H1 (cell line): ENCODE measurements at regions not wholly inside any gene's neighbourhood (a gene's known extent, or its start where the extent isn't known, plus 50 kb on each side); places are given as distances from the start of the nearest gene placed in this dataset.

Experiments
- CTCF ChIA-PET: fragments of 300-600 bp; sonication (Branson Sonifier 250); formaldehyde crosslinking; loops from one replicate; lab custom pipeline; 2021; ENCODE audit not compliant: partially characterized antibody; lab: Charles Lee
- POLR2A ChIA-PET: fragments of 300-600 bp; sonication (Branson Sonifier 250); formaldehyde crosslinking; loops from one replicate; lab custom pipeline; 2021; ENCODE audit warnings: inconsistent platforms; ENCODE audit not compliant: partially characterized antibody; lab: Charles Lee
- DNase-seq, 2 experiments: peaks; one replicate each; pipeline versions ENCODE4 v3.0.0 to v3.0.0-alpha.2; 2010 to 2022; ENCODE audit warnings: low spot score in 2 of 2, low read depth in 1 of 2, mixed read lengths in 1 of 2
- FAIRE-seq: peaks from 2 replicates; lab custom pipeline; 2011; peaks lifted over from hg19 to GRCh38; lab: Jason Lieb, UNC
- H2AFZ ChIP-seq: 2 replicates; pipeline ENCODE4 v1.8.1; 2012; ENCODE audit warnings: low read length, inconsistent platforms
- H2AK5ac ChIP-seq: 2 replicates; pipeline ENCODE4 v1.6.1; 2013; ENCODE audit warnings: low read depth, low read length
- H2BK120ac ChIP-seq: replicated peaks from 2 replicates; pipeline ENCODE3; 2013; ENCODE audit warnings: low read depth, low read length, inconsistent platforms
- H2BK12ac ChIP-seq: 2 replicates; pipeline ENCODE4 v1.6.1; 2013; ENCODE audit warnings: low read depth, low read length
- H2BK15ac ChIP-seq: 2 replicates; pipeline ENCODE4 v1.6.1; 2013; ENCODE audit warnings: low read length
- H2BK20ac ChIP-seq: 2 replicates; pipeline ENCODE4 v1.6.1; 2013; ENCODE audit warnings: low read length
- H2BK5ac ChIP-seq: 2 replicates; pipeline ENCODE4 v1.6.1; 2013; ENCODE audit warnings: low read depth, low read length
- H3K14ac ChIP-seq: 2 replicates; pipeline ENCODE4 v1.6.1; 2013; ENCODE audit warnings: inconsistent platforms; ENCODE audit not compliant: insufficient read length
- H3K18ac ChIP-seq: 2 replicates; pipeline ENCODE4 v1.6.1; 2013; ENCODE audit warnings: low read length; ENCODE audit errors: extremely low read depth
- H3K23ac ChIP-seq: 2 replicates; pipeline ENCODE4 v1.6.1; 2013; ENCODE audit warnings: inconsistent platforms; ENCODE audit not compliant: insufficient read length
- H3K23me2 ChIP-seq: 2 replicates; pipeline ENCODE4 v1.6.1; 2013; ENCODE audit warnings: low read depth, low read length
- H3K27ac ChIP-seq: 2 replicates; pipeline ENCODE4 v1.6.1; 2011; ENCODE audit warnings: low read depth, low read length, inconsistent platforms
- H3K27me3 ChIP-seq, 4 experiments: replicated peaks in 1 of 4; 1 replicate in 1 of 4; 2 replicates in 3 of 4; pipeline versions ENCODE4 v1.6.1 to v1.8.1; 2011 to 2013; ENCODE audit warnings: low read length in 3 of 4, mild to moderate bottlenecking in 3 of 4, inconsistent platforms in 2 of 4, mixed read lengths in 2 of 4, moderate library complexity in 1 of 4; ENCODE audit not compliant: control insufficient read depth in 3 of 4, insufficient read depth in 3 of 4; ENCODE audit errors: extremely low read depth in 1 of 4
- H3K36me3 ChIP-seq, 4 experiments: 2 replicates each; pipeline versions ENCODE4 v1.6.1 to v1.8.1; 2011 to 2013; ENCODE audit warnings: mild to moderate bottlenecking in 4 of 4, low read length in 3 of 4, moderate library complexity in 2 of 4, control low read depth in 1 of 4, inconsistent platforms in 1 of 4; ENCODE audit not compliant: insufficient read depth in 4 of 4, control insufficient read depth in 2 of 4
- H3K4ac ChIP-seq: replicated peaks from 2 replicates; pipeline ENCODE3; 2013; ENCODE audit warnings: low read length, low read depth, mixed read lengths, inconsistent platforms; ENCODE audit not compliant: insufficient read length
- H3K4me1 ChIP-seq, 4 experiments: replicated peaks in 1 of 4; 1 replicate in 1 of 4; 2 replicates in 3 of 4; pipeline versions ENCODE4 v1.6.1 to v1.8.1; 2011 to 2013; ENCODE audit warnings: low read length in 3 of 4, inconsistent platforms in 2 of 4, mixed read lengths in 1 of 4; ENCODE audit not compliant: insufficient read depth in 4 of 4, control insufficient read depth in 3 of 4
- H3K4me2 ChIP-seq, 2 experiments: 2 replicates each; pipeline versions ENCODE4 v1.6.1 to v1.8.1; 2011 to 2013; ENCODE audit warnings: low read depth in 2 of 2, low read length in 2 of 2, control low read depth in 1 of 2, inconsistent platforms in 1 of 2, mild to moderate bottlenecking in 1 of 2; ENCODE audit not compliant: insufficient read depth in 1 of 2
- H3K4me3 ChIP-seq, 4 experiments: fragments of 200-600, 300-600 bp in 1 of 4; sonication (generic), shearing (Covaris generic), sonication (Bioruptor Twin) in 1 of 4; 2 replicates each; pipeline versions ENCODE4 v1.5.1 to v1.8.1; 2011 to 2016; ENCODE audit warnings: low read length in 4 of 4, low read depth in 3 of 4, control low read depth in 2 of 4, inconsistent platforms in 2 of 4, mild to moderate bottlenecking in 2 of 4, mixed read lengths in 1 of 4, moderate library complexity in 1 of 4; ENCODE audit not compliant: insufficient read depth in 2 of 4; ENCODE audit errors: extremely low read depth in 1 of 4
- H3K56ac ChIP-seq: replicated peaks from 2 replicates; pipeline ENCODE3; 2013; ENCODE audit warnings: low read depth, mild to moderate bottlenecking, mixed read lengths, low read length, inconsistent platforms; ENCODE audit not compliant: insufficient read length
- H3K79me1 ChIP-seq: 2 replicates; pipeline ENCODE4 v1.6.1; 2013; ENCODE audit warnings: low read depth, low read length, control low read depth
- H3K79me2 ChIP-seq, 2 experiments: 2 replicates each; pipeline versions ENCODE4 v1.6.1 to v1.8.1; 2012 to 2013; ENCODE audit warnings: low read length in 2 of 2, mild to moderate bottlenecking in 2 of 2, inconsistent platforms in 1 of 2; ENCODE audit not compliant: insufficient read depth in 2 of 2, control insufficient read depth in 1 of 2
- H3K9ac ChIP-seq, 4 experiments: replicated peaks in 1 of 4; 1 replicate in 1 of 4; 2 replicates in 3 of 4; pipeline versions ENCODE4 v1.6.1 to v1.8.1; 2011 to 2013; ENCODE audit warnings: low read depth in 3 of 4, low read length in 3 of 4, control low read depth in 2 of 4, mild to moderate bottlenecking in 2 of 4, moderate library complexity in 2 of 4, inconsistent platforms in 1 of 4; ENCODE audit errors: extremely low read depth in 1 of 4
- H3K9me3 ChIP-seq, 2 experiments: 2 replicates each; pipeline versions ENCODE4 v1.6.1 to v1.8.1; 2012 to 2013; ENCODE audit warnings: mild to moderate bottlenecking in 2 of 2, moderate library complexity in 2 of 2, control low read depth in 1 of 2, inconsistent platforms in 1 of 2, low read depth in 1 of 2, low read length in 1 of 2, mixed read lengths in 1 of 2; ENCODE audit not compliant: insufficient read depth in 2 of 2
- H4K20me1 ChIP-seq, 2 experiments: replicated peaks in 1 of 2; 2 replicates each; pipeline versions ENCODE3 to v1.8.1; 2011 to 2013; ENCODE audit warnings: inconsistent platforms in 2 of 2, low read length in 2 of 2, mild to moderate bottlenecking in 1 of 2; ENCODE audit not compliant: insufficient read depth in 2 of 2, control insufficient read depth in 1 of 2
- H4K5ac ChIP-seq: 2 replicates; pipeline ENCODE4 v1.6.1; 2013; ENCODE audit warnings: low read length, low read depth, mixed read lengths, inconsistent platforms; ENCODE audit not compliant: insufficient read length
- H4K8ac ChIP-seq: 2 replicates; pipeline ENCODE4 v1.8.0; 2013; ENCODE audit warnings: mild to moderate bottlenecking, moderate library complexity, low read length, inconsistent platforms; ENCODE audit not compliant: insufficient read depth; ENCODE audit errors: extremely low read depth
- H4K91ac ChIP-seq: replicated peaks from 2 replicates; pipeline ENCODE3; 2013; ENCODE audit warnings: low read length, mixed read lengths, inconsistent platforms; ENCODE audit not compliant: insufficient read length
- BACH1 ChIP-seq: IDR thresholded peaks from 2 replicates; pipeline ENCODE4 v1.6.1; 2012; ENCODE audit warnings: low read length, improper control_type of control experiment
- CBX8 ChIP-seq: fragments of 300-800, 300-1000 bp; sonication (generic); IDR thresholded peaks from 2 replicates; pipeline ENCODE4 v1.7.1; 2016; ENCODE audit warnings: low read depth, low read length, borderline replicate concordance
- CTCF ChIP-seq, 3 experiments: IDR thresholded peaks; 1 replicate in 2 of 3; 2 replicates in 1 of 3; pipeline versions ENCODE4 v1.5.1 to v1.6.1; 2011; ENCODE audit warnings: low read length in 3 of 3, mild to moderate bottlenecking in 3 of 3, inconsistent platforms in 2 of 3, low read depth in 1 of 3, moderate library complexity in 1 of 3; ENCODE audit not compliant: insufficient read depth in 1 of 3; ENCODE audit errors: control extremely low read depth in 1 of 3
- KDM4A ChIP-seq: IDR thresholded peaks from one replicate; pipeline ENCODE4 v1.7.1; 2012; ENCODE audit warnings: low read depth, mild to moderate bottlenecking, moderate library complexity, low read length, inconsistent platforms; ENCODE audit not compliant: severe bottlenecking
- POLR2AphosphoS5 ChIP-seq: IDR thresholded peaks from 2 replicates; pipeline ENCODE4 v1.6.1; 2011; ENCODE audit warnings: low read depth, low read length
- RXRA ChIP-seq: IDR thresholded peaks from 2 replicates; pipeline ENCODE4 v1.6.1; 2011; ENCODE audit warnings: low read depth, mild to moderate bottlenecking, low read length, moderate library complexity; ENCODE audit not compliant: insufficient read depth
- SP1 ChIP-seq: IDR thresholded peaks from 2 replicates; pipeline ENCODE4 v1.6.1; 2011; ENCODE audit warnings: low read depth, low read length
- SRF ChIP-seq: IDR thresholded peaks from 2 replicates; pipeline ENCODE4 v1.6.1; 2011; ENCODE audit warnings: mild to moderate bottlenecking, low read depth, low read length, moderate library complexity
- TAF7 ChIP-seq: optimal IDR thresholded peaks from 2 replicates; pipeline ENCODE3; 2011; ENCODE audit warnings: low read depth, mild to moderate bottlenecking, inconsistent platforms, low read length, moderate library complexity, borderline replicate concordance
- TBP ChIP-seq: IDR thresholded peaks from 2 replicates; pipeline ENCODE4 v1.6.1; 2011; ENCODE audit warnings: low read depth, low read length, improper control_type of control experiment
- TEAD4 ChIP-seq: IDR thresholded peaks from 2 replicates; pipeline ENCODE4 v1.6.1; 2012; ENCODE audit warnings: low read depth, low read length, inconsistent platforms, mixed read lengths
- WGBS, 2 experiments: shearing (Covaris generic) in 1 of 2; methylation state at CpG; one replicate each; pipeline versions ENCODE4 v1.1.6 to v1.1.7; 2013 to 2015; ENCODE audit warnings: low lambda C conversion rate in 2 of 2, mixed read lengths in 2 of 2, inconsistent platforms in 1 of 2, low coverage in 1 of 2, missing lambda C conversion rate in 1 of 2; ENCODE audit not compliant: insufficient replicate concordance in 2 of 2, insufficient coverage in 1 of 2, insufficient read length in 1 of 2; ENCODE audit errors: extremely low coverage in 1 of 2, missing lambda C conversion rate in 1 of 2; 5-methylcytosine and 5-hydroxymethylcytosine counted together

DNA sequence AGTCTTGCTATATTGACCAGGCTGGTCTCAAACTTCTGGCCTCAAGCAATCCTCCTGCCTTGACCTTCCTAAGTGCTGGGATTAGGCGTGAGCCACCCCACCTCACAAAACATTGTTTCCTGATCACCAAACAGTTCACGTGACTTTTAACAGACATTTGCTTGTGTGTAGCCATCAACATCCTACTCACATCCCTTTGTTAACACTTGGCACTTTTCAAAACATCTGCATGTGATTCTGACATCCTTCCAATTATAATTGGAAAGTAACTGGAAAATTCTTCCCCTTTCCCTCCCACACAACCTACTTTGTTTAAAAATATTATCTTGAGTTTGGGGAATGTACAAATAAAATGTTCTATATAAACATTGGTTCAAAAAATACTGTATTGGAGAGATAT, 317.9 kb downstream of the PCNX1 start:
- Histone ChIP-seq H2AK5ac (no peak overlapping the region), H3K18ac (no peak overlapping the region), H3K23me2 (no peaks in the 10 kb centered on the region), H4K8ac (no peak overlapping the region), H2BK5ac (no peak overlapping the region), H3K9me3 (peaks cover 0 to 2% of the 10 kb centered on the region in 2 experiments; a peak in 1 of 4 replicates), H3K56ac (no peak overlapping the region), H3K23ac (no peak overlapping the region), H3K9ac (no peak overlapping the region), H4K91ac (no peak overlapping the region), H3K27me3 (no peaks in the 10 kb centered on the region), H3K14ac (no peak overlapping the region), H2AFZ (no peak overlapping the region), H2BK20ac (no peak overlapping the region), H3K27ac (no peak overlapping the region), H3K79me1 (no peaks in the 10 kb centered on the region), H2BK12ac (peak overlapping the region; percentile 50; the same call in 1 of the 2 replicates), H3K4me3 (no peak overlapping the region), H3K4me2 (no peak overlapping the region), H4K5ac (no peak overlapping the region), H3K36me3 (no peaks in the 10 kb centered on the region), H2BK120ac (no peak overlapping the region), H4K20me1 (no peaks in the 10 kb centered on the region), H3K4me1 (peaks cover 0 to 3% (median under 1%) of the 10 kb centered on the region in 4 experiments; a peak in 2 of 7 replicates), H3K79me2 (no peaks in the 10 kb centered on the region), H3K4ac (no peak overlapping the region), H2BK15ac (no peak overlapping the region)
- FAIRE-seq (no peak), DNase-seq (no peak)
- POLR2A ChIA-PET, result no interaction called here
- TF ChIP-seq SRF, result no peak
- TF ChIP-seq BACH1, result no peak
- TF ChIP-seq KDM4A, result no peak
- no peak for TF ChIP-seq TBP
- TF ChIP-seq RXRA, result no peak
- TF ChIP-seq CBX8, result no peak
- TF ChIP-seq TEAD4, result no peak
- no peak for TF ChIP-seq POLR2AphosphoS5
- TF ChIP-seq CTCF (IDR thresholded peaks at IDR 0.05; ENCODE audit: control extremely low read depth in 1 of 3, insufficient read depth in 1 of 3, low read depth in 1 of 3, low read length in 3 of 3), result no peak
- TF ChIP-seq SP1, result no peak
- TF ChIP-seq TAF7, result no peak
- 84% methylated on average over 2 of the region's 2 CpGs; no CpG with 5 or more reads in 1 of the 2 experiments for WGBS, 2 experiments
- CTCF ChIA-PET, result no interaction called here
